Caco-2 (cell line): ENCODE measurements at regions not wholly inside any gene's neighbourhood (a gene's known extent, or its start where the extent isn't known, plus 50 kb on each side); places are given as distances from the start of the nearest gene placed in this dataset.

Experiments used
- BruUV-seq: library from RNA; stranded (reverse); fragments of 400-500 nt; replicated peaks from 2 replicates; lab custom pipeline; 2021; lab: Mats Ljungman, UMichigan
- CTCF ChIA-PET: fragments of 300-600 bp; sonication (Branson Sonifier 250); formaldehyde crosslinking; loops from one replicate; lab custom pipeline; 2022; ENCODE audit warnings: antibody characterized with exemption; lab: Charles Lee
- POLR2A ChIA-PET: fragments of 300-600 bp; sonication (Branson Sonifier 250); formaldehyde crosslinking; loops from one replicate; lab custom pipeline; 2022; ENCODE audit warnings: antibody characterized with exemption; lab: Charles Lee
- DNase-seq, 2 experiments: peaks; one replicate each; pipeline versions ENCODE4 v3.0.0 to v3.0.0-alpha.2; 2020 to 2022
- H3K27me3 ChIP-seq: replicated peaks from 2 replicates; pipeline ENCODE4 v1.6.0; 2011; ENCODE audit warnings: low read length; ENCODE audit not compliant: control insufficient read depth, insufficient read depth
- H3K36me3 ChIP-seq: 2 replicates; pipeline ENCODE4 v1.5.1; 2011; ENCODE audit warnings: low read length; ENCODE audit not compliant: control insufficient read depth, insufficient read depth
- H3K4me1 ChIP-seq: fragments of 250-450 bp; sonication (Bioruptor Pico); 2 replicates; pipeline ENCODE4 v1.5.1; 2020; ENCODE audit warnings: mild to moderate bottlenecking
- H3K4me3 ChIP-seq: 2 replicates; pipeline ENCODE4 v1.5.1; 2011; ENCODE audit warnings: low read depth, mild to moderate bottlenecking, control low read depth, low read length
- H3K9me3 ChIP-seq: fragments of 250-450 bp; sonication (Bioruptor Pico); 2 replicates; pipeline ENCODE4 v1.5.1; 2020; ENCODE audit warnings: mild to moderate bottlenecking, moderate library complexity
- H3K27ac Mint-ChIP-seq: one replicate; pipeline ENCODE4 v1.8.0; 2022; ENCODE audit warnings: mixed read lengths; ENCODE audit not compliant: unreplicated experiment
- H3K27me3 Mint-ChIP-seq: one replicate; pipeline ENCODE4 v1.8.0; 2022; ENCODE audit warnings: mixed read lengths; ENCODE audit not compliant: insufficient read depth, unreplicated experiment
- H3K36me3 Mint-ChIP-seq: one replicate; pipeline ENCODE4 v1.8.0; 2022; ENCODE audit warnings: mild to moderate bottlenecking, mixed read lengths; ENCODE audit not compliant: insufficient read depth, unreplicated experiment
- H3K4me1 Mint-ChIP-seq: one replicate; pipeline ENCODE4 v1.8.0; 2022; ENCODE audit warnings: low read depth, mixed read lengths; ENCODE audit not compliant: unreplicated experiment
- H3K4me3 Mint-ChIP-seq: one replicate; pipeline ENCODE4 v1.8.0; 2022; ENCODE audit warnings: mild to moderate bottlenecking, moderate library complexity, mixed read lengths; ENCODE audit not compliant: unreplicated experiment
- H3K9me3 Mint-ChIP-seq: one replicate; pipeline ENCODE4 v1.8.0; 2022; ENCODE audit warnings: mixed read lengths; ENCODE audit not compliant: unreplicated experiment
- CTCF ChIP-seq, 2 experiments: fragments of 200-600 bp in 1 of 2; IDR thresholded peaks; 1 replicate in 1 of 2; 2 replicates in 1 of 2; pipeline versions ENCODE4 v1.5.1 to v1.8.0; 2011 to 2022; ENCODE audit warnings: antibody characterized with exemption in 1 of 2, control low read depth in 1 of 2, inconsistent platforms in 1 of 2, low read depth in 1 of 2, low read length in 1 of 2, mild to moderate bottlenecking in 1 of 2, moderate library complexity in 1 of 2; ENCODE audit not compliant: insufficient read depth in 1 of 2, severe bottlenecking in 1 of 2, unreplicated experiment in 1 of 2
- intact Hi-C: fragments of 100-400 bp; cut with micrococcal nuclease; formaldehyde crosslinking; loops from one replicate; pipeline ENCODE4 v1.10.0; 2022; ENCODE audit not compliant: unreplicated experiment

DNA sequence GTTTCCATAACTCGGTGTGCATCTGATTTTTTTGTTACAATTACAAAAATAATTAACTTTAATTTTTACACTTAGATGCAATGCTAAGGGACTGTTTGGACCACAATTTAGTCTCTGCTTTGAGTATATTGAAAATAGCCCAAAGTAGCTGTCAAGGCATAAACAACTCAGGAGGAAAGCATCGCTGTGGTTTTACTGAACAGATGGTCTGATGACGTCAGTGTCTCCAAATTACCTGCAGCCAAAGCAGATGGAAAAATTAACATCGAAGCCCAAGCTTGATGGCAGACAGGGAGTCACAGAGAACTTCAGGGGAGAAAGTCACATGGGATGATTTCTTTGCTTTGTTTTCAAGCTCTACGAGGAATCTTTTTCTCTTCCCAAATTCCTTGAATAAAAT is 83.1 kb upstream of the PLCL2 start:
- H3K4me1 ChIP-seq = no peaks in the 10 kb centered on the region
- Mint-ChIP-seq H3K27me3 (peaks cover 27% of the 10 kb centered on the region), H3K4me3 (no peak overlapping the region), H3K9me3 (no peaks in the 10 kb centered on the region), H3K4me1 (no peaks in the 10 kb centered on the region), H3K27ac (no peak overlapping the region), H3K36me3 (no peaks in the 10 kb centered on the region)
- no peak overlapping the region for H3K4me3 ChIP-seq
- no peaks in the 10 kb centered on the region; the same call in 1 of the 2 replicates for H3K27me3 ChIP-seq
- H3K36me3 ChIP-seq = no peaks in the 10 kb centered on the region
- TF ChIP-seq CTCF (IDR thresholded peaks at IDR 0.05; ENCODE audit: insufficient read depth in 1 of 2, low read depth in 1 of 2, low read length in 1 of 2, severe bottlenecking in 1 of 2, unreplicated experiment in 1 of 2) = no peak
- H3K9me3 ChIP-seq = no peaks in the 10 kb centered on the region
- intact Hi-C loops = no loop called here
- ChIA-PET CTCF (no interaction called here), POLR2A (no interaction called here)
- DNase-seq = no peak
- BruUV-seq = no TSS peak

DNA sequence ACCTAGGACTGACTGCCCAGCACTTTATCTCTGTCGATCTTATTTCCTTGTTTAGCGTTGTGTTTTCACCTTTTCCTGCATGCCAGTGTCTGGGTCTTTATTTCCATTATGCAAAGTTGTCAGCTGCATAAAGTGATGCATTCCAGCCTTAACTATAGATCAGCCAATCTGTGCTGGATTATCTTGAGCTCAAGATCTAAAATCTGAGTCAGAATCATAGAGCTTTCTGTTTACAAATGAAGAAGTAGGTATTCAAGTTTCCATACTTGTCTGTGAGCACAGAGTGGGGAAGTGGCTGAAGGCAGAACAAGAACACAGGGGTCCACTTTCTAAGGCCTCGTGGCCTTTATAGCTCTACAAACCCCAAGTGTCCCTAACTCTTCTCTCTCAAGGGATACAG is 82.4 kb upstream of the PLCL2 start:
- Mint-ChIP-seq H3K9me3 (no peaks in the 10 kb centered on the region), H3K27me3 (peaks cover 25% of the 10 kb centered on the region), H3K4me1 (no peaks in the 10 kb centered on the region), H3K4me3 (no peak overlapping the region), H3K27ac (no peak overlapping the region), H3K36me3 (no peaks in the 10 kb centered on the region)
- intact Hi-C loops = no loop called here
- CTCF ChIA-PET = no interaction called here
- Histone ChIP-seq H3K4me1 (no peaks in the 10 kb centered on the region), H3K4me3 (no peak overlapping the region), H3K36me3 (no peaks in the 10 kb centered on the region), H3K9me3 (no peaks in the 10 kb centered on the region), H3K27me3 (no peaks in the 10 kb centered on the region; the same call in 1 of the 2 replicates)
- no TSS peak for BruUV-seq
- POLR2A ChIA-PET = no interaction called here
- no peak for TF ChIP-seq CTCF (IDR thresholded peaks at IDR 0.05; ENCODE audit: insufficient read depth in 1 of 2, low read depth in 1 of 2, low read length in 1 of 2, severe bottlenecking in 1 of 2, unreplicated experiment in 1 of 2)
- DNase-seq = no peak

DNA sequence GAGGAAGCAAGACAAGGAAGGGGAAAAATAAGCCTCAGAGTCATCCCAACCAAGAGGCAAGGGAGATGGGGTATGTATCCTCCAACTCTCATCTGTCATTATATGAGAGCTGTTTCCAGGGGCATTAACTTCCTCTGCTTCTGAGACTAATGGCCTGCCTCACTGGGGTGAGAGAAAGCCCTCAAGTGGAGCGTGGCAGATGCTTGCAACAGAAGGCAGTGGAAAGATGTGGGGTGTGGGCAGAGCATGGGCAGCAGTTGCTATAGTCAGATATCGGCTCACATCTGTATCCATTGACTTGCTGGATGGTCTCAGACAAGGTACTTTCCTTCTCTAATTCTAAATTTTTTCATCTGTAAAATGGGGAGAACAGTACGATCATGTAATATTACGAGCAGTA is 81.7 kb upstream of the PLCL2 start:
- CTCF ChIA-PET = no interaction called here
- no peak for DNase-seq
- no peak for TF ChIP-seq CTCF (IDR thresholded peaks at IDR 0.05; ENCODE audit: insufficient read depth in 1 of 2, low read depth in 1 of 2, low read length in 1 of 2, severe bottlenecking in 1 of 2, unreplicated experiment in 1 of 2)
- Mint-ChIP-seq H3K4me1 (no peaks in the 10 kb centered on the region), H3K9me3 (no peaks in the 10 kb centered on the region), H3K27me3 (peaks cover 28% of the 10 kb centered on the region), H3K27ac (no peak overlapping the region), H3K4me3 (no peak overlapping the region), H3K36me3 (no peaks in the 10 kb centered on the region)
- BruUV-seq = no TSS peak
- POLR2A ChIA-PET = no interaction called here
- no peak overlapping the region for H3K4me3 ChIP-seq
- intact Hi-C loops = no loop called here
- H3K4me1 ChIP-seq = no peaks in the 10 kb centered on the region
- H3K9me3 ChIP-seq = no peaks in the 10 kb centered on the region
- no peaks in the 10 kb centered on the region for H3K36me3 ChIP-seq
- no peaks in the 10 kb centered on the region; the same call in 1 of the 2 replicates for H3K27me3 ChIP-seq
